ENCODE measurements at regions not wholly inside any gene's neighbourhood (a gene's known extent, or its start where the extent isn't known, plus 50 kb on each side); places are given as distances from the start of the nearest gene placed in this dataset.

DNA sequence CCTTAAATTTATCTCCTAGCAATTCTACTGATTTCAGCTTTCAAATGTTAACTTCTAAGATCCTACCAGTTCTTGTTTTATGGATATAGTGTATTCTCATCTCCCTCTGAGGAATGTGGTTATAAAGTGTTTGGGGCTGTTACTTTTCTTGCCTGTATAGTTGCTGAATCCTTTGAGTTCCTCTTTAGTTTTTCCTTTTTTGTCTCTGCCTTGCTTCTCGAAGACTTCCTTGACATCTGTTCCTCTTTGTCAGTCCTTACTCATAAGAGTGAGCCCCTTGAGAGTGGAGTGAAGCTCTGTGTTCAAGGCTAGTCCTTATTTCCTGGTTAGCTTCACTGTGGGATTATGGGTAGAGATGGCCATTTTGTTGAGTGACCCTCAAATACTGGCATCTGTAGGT, 84.6 kb downstream of the ELOVL4 start:
- TF ChIP-seq, protein P1, sequence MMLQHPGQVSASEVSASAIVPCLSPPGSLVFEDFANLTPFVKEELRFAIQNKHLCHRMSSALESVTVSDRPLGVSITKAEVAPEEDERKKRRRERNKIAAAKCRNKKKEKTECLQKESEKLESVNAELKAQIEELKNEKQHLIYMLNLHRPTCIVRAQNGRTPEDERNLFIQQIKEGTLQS (IDR thresholded peaks at IDR 0.05): no peak
- TF ChIP-seq, protein P2, sequence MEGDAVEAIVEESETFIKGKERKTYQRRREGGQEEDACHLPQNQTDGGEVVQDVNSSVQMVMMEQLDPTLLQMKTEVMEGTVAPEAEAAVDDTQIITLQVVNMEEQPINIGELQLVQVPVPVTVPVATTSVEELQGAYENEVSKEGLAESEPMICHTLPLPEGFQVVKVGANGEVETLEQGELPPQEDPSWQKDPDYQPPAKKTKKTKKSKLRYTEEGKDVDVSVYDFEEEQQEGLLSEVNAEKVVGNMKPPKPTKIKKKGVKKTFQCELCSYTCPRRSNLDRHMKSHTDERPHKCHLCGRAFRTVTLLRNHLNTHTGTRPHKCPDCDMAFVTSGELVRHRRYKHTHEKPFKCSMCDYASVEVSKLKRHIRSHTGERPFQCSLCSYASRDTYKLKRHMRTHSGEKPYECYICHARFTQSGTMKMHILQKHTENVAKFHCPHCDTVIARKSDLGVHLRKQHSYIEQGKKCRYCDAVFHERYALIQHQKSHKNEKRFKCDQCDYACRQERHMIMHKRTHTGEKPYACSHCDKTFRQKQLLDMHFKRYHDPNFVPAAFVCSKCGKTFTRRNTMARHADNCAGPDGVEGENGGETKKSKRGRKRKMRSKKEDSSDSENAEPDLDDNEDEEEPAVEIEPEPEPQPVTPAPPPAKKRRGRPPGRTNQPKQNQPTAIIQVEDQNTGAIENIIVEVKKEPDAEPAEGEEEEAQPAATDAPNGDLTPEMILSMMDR (IDR thresholded peaks at IDR 0.05; ENCODE audit: low read depth, low read length, missing input control): no peak
- no peak for TF ChIP-seq SP1 (IDR thresholded peaks at IDR 0.05)
- TF ChIP-seq YY1 (IDR thresholded peaks at IDR 0.05): no peak
- no peak for TF ChIP-seq JUND (IDR thresholded peaks at IDR 0.05)
